Muscle layer of colon (tissue), 2 donors: ENCODE measurements at regions not wholly inside any gene's neighbourhood (a gene's known extent, or its start where the extent isn't known, plus 50 kb on each side); places are given as distances from the start of the nearest gene placed in this dataset.

ENCODE experiments used
- H3K27ac ChIP-seq: one replicate; pipeline ENCODE4 v1.7.0; 2013; ENCODE audit warnings: low read depth, mild to moderate bottlenecking, low read length, moderate library complexity
- H3K27me3 ChIP-seq, 2 donors: one replicate each; pipeline ENCODE4 v1.7.0; 2013; ENCODE audit warnings: low read length in 2 of 2, mild to moderate bottlenecking in 2 of 2; ENCODE audit not compliant: insufficient read depth in 2 of 2, control insufficient read depth in 1 of 2
- H3K36me3 ChIP-seq: one replicate; pipeline ENCODE4 v1.7.0; 2013; ENCODE audit warnings: mild to moderate bottlenecking, low read length; ENCODE audit not compliant: insufficient read depth
- H3K4me1 ChIP-seq: one replicate; pipeline ENCODE4 v1.7.0; 2013; ENCODE audit warnings: mild to moderate bottlenecking, low read length; ENCODE audit not compliant: insufficient read depth
- H3K4me3 ChIP-seq, 2 donors: one replicate each; pipeline ENCODE4 v1.7.0; 2013; ENCODE audit warnings: low read length in 2 of 2, low read depth in 1 of 2, mild to moderate bottlenecking in 1 of 2, moderate library complexity in 1 of 2
- H3K9ac ChIP-seq: one replicate; pipeline ENCODE4 v1.7.0; 2013; ENCODE audit warnings: low read length
- H3K9me3 ChIP-seq: one replicate; pipeline ENCODE4 v1.7.0; 2013; ENCODE audit warnings: mild to moderate bottlenecking, low read length
- donor health status: abdominal sarcoma.
- donor health status: Adenocarcinoma of cecum.

- Histone ChIP-seq H3K9ac (no peak overlapping the region), H3K36me3 (no peaks in the 10 kb centered on the region), H3K27ac (no peak overlapping the region), H3K4me1 (no peaks in the 10 kb centered on the region), H3K4me3 (no peak overlapping the region), H3K9me3 (no peaks in the 10 kb centered on the region), H3K27me3 (peaks cover 6 to 34% of the 10 kb centered on the region in 2 donors)
These were observed 182.3 kb upstream of the LINGO1 start for GRCh38 chr15:77815015-77815414.

GRCh38 chr15:77812664-77813063, 180.0 kb upstream of the LINGO1 start:
- Histone ChIP-seq H3K4me3 (no peak overlapping the region), H3K27me3 (peaks cover under 1 to 19% of the 10 kb centered on the region in 2 donors), H3K4me1 (no peaks in the 10 kb centered on the region), H3K9me3 (no peaks in the 10 kb centered on the region), H3K9ac (no peak overlapping the region), H3K27ac (no peak overlapping the region), H3K36me3 (no peaks in the 10 kb centered on the region)

GRCh38 chr15:77811270-77811669, 178.6 kb upstream of the LINGO1 start:
- no peak overlapping the region for H3K4me3 ChIP-seq
- H3K9me3 ChIP-seq: no peaks in the 10 kb centered on the region
- H3K9ac ChIP-seq: no peak overlapping the region
- H3K4me1 ChIP-seq: no peaks in the 10 kb centered on the region
- H3K27me3 ChIP-seq: peaks cover 0 to 7% of the 10 kb centered on the region in 2 donors
- no peak overlapping the region for H3K27ac ChIP-seq
- no peaks in the 10 kb centered on the region for H3K36me3 ChIP-seq

GRCh38 chr15:77810130-77810571, 177.4 kb upstream of the LINGO1 start:
- Histone ChIP-seq H3K9ac (no peak overlapping the region), H3K9me3 (no peaks in the 10 kb centered on the region)

GRCh38 chr15:77808581-77809177, 176.0 kb upstream of the LINGO1 start:
- no peak overlapping the region for H3K9ac ChIP-seq
- no peak overlapping the region for H3K27ac ChIP-seq
- no peaks in the 10 kb centered on the region for H3K4me1 ChIP-seq
- no peak overlapping the region for H3K4me3 ChIP-seq
- H3K9me3 ChIP-seq: no peaks in the 10 kb centered on the region
- H3K27me3 ChIP-seq: no peaks in the 10 kb centered on the region
- H3K36me3 ChIP-seq: no peaks in the 10 kb centered on the region

More at GRCh38 chr15:77810130-77810571, 177.4 kb upstream of the LINGO1 start:
- Histone ChIP-seq H3K4me1 (no peaks in the 10 kb centered on the region), H3K36me3 (no peaks in the 10 kb centered on the region), H3K27ac (no peak overlapping the region), H3K4me3 (no peak overlapping the region), H3K27me3 (no peaks in the 10 kb centered on the region)

GRCh38 chr15:77808075-77808474, 175.4 kb upstream of the LINGO1 start:
- H3K9ac ChIP-seq: no peak overlapping the region
- H3K4me3 ChIP-seq: no peak overlapping the region
- H3K9me3 ChIP-seq: no peaks in the 10 kb centered on the region
- no peak overlapping the region for H3K27ac ChIP-seq
- H3K4me1 ChIP-seq: no peaks in the 10 kb centered on the region
- H3K36me3 ChIP-seq: no peaks in the 10 kb centered on the region
- H3K27me3 ChIP-seq: no peaks in the 10 kb centered on the region

GRCh38 chr15:77807611-77808010, 174.9 kb upstream of the LINGO1 start:
- Histone ChIP-seq H3K9ac (no peak overlapping the region), H3K9me3 (no peaks in the 10 kb centered on the region), H3K27me3 (no peaks in the 10 kb centered on the region), H3K27ac (no peak overlapping the region), H3K36me3 (no peaks in the 10 kb centered on the region), H3K4me1 (no peaks in the 10 kb centered on the region), H3K4me3 (no peak overlapping the region)

- Histone ChIP-seq H3K9me3 (no peaks in the 10 kb centered on the region), H3K27ac (no peak overlapping the region), H3K4me1 (no peaks in the 10 kb centered on the region), H3K27me3 (no peaks in the 10 kb centered on the region), H3K9ac (no peak overlapping the region), H3K36me3 (no peaks in the 10 kb centered on the region), H3K4me3 (no peak overlapping the region)
These were observed 174.4 kb upstream of the LINGO1 start for GRCh38 chr15:77807115-77807514.

GRCh38 chr15:77804210-77804609, 171.5 kb upstream of the LINGO1 start:
- no peak overlapping the region for H3K27ac ChIP-seq
- no peaks in the 10 kb centered on the region for H3K9me3 ChIP-seq
- no peak overlapping the region for H3K9ac ChIP-seq
- no peak overlapping the region for H3K4me3 ChIP-seq
- H3K36me3 ChIP-seq: no peaks in the 10 kb centered on the region
- H3K27me3 ChIP-seq: no peaks in the 10 kb centered on the region
- H3K4me1 ChIP-seq: no peaks in the 10 kb centered on the region

GRCh38 chr15:77803487-77803886, 170.8 kb upstream of the LINGO1 start:
- H3K27me3 ChIP-seq: no peaks in the 10 kb centered on the region
- H3K27ac ChIP-seq: no peak overlapping the region
- H3K4me3 ChIP-seq: no peak overlapping the region
- no peaks in the 10 kb centered on the region for H3K36me3 ChIP-seq
- H3K4me1 ChIP-seq: no peaks in the 10 kb centered on the region
- H3K9ac ChIP-seq: no peak overlapping the region
- H3K9me3 ChIP-seq: no peaks in the 10 kb centered on the region

- Histone ChIP-seq H3K9me3 (no peaks in the 10 kb centered on the region), H3K9ac (no peak overlapping the region), H3K36me3 (no peaks in the 10 kb centered on the region), H3K4me1 (no peaks in the 10 kb centered on the region), H3K27ac (no peak overlapping the region), H3K4me3 (no peak overlapping the region), H3K27me3 (peaks cover 0 to 3% of the 10 kb centered on the region in 2 donors)
These were observed 167.6 kb upstream of the LINGO1 start for GRCh38 chr15:77800305-77800704.

- Histone ChIP-seq H3K27ac (no peak overlapping the region), H3K36me3 (no peaks in the 10 kb centered on the region), H3K4me1 (no peaks in the 10 kb centered on the region), H3K9ac (no peak overlapping the region), H3K27me3 (peaks cover 0 to 6% of the 10 kb centered on the region in 2 donors), H3K4me3 (no peak overlapping the region), H3K9me3 (no peaks in the 10 kb centered on the region)
These were observed 166.1 kb upstream of the LINGO1 start for GRCh38 chr15:77798847-77799246.
